Liver (tissue), 3 donors: ENCODE measurements at regions not wholly inside any gene's neighbourhood (a gene's known extent, or its start where the extent isn't known, plus 50 kb on each side); places are given as distances from the start of the nearest gene placed in this dataset.

Source experiments
- ATF3 ChIP-seq: IDR thresholded peaks from 2 replicates; pipeline ENCODE4 v1.6.1; 2016; ENCODE audit warnings: antibody characterized with exemption
- CTCF ChIP-seq: fragments of 150-350 bp; IDR thresholded peaks from 2 replicates; pipeline ENCODE4 v1.5.1; 2017; ENCODE audit warnings: improper control_type of control experiment, low read depth, low read length; ENCODE audit not compliant: missing input control
- GABPA ChIP-seq, 2 donors: IDR thresholded peaks in 1 of 2; conservative IDR thresholded peaks in 1 of 2; 2 replicates each; pipeline ENCODE4 v1.6.1; 2016; ENCODE audit warnings: antibody characterized with exemption in 2 of 2, mild to moderate bottlenecking in 1 of 2, moderate library complexity in 1 of 2
- HNF4G ChIP-seq: IDR thresholded peaks from 2 replicates; pipeline ENCODE4 v1.6.1; 2016; ENCODE audit warnings: antibody characterized with exemption
- JUND ChIP-seq, 2 donors: IDR thresholded peaks; 2 replicates each; pipeline ENCODE4 v1.6.1; 2016; ENCODE audit warnings: antibody characterized with exemption in 2 of 2
- RAD21 ChIP-seq, 2 donors: IDR thresholded peaks; 2 replicates each; pipeline ENCODE4 v1.6.1; 2016; ENCODE audit warnings: antibody characterized with exemption in 2 of 2, mild to moderate bottlenecking in 2 of 2
- RXRA ChIP-seq, 2 donors: IDR thresholded peaks; 2 replicates each; pipeline ENCODE4 v1.6.1; 2017 to 2018; ENCODE audit warnings: antibody characterized with exemption in 2 of 2, mild to moderate bottlenecking in 1 of 2
- SP1 ChIP-seq: IDR thresholded peaks from 2 replicates; pipeline ENCODE4 v1.6.1; 2018; ENCODE audit warnings: antibody characterized with exemption, mild to moderate bottlenecking
- TAF1 ChIP-seq: conservative IDR thresholded peaks from 2 replicates; pipeline ENCODE4 v1.6.1; 2016; ENCODE audit warnings: antibody characterized with exemption, mild to moderate bottlenecking
- YY1 ChIP-seq: IDR thresholded peaks from 2 replicates; pipeline ENCODE4 v1.6.1; 2016; ENCODE audit warnings: antibody characterized with exemption, mild to moderate bottlenecking
- ZBTB33 ChIP-seq: IDR thresholded peaks from 2 replicates; pipeline ENCODE4 v1.6.1; 2016; ENCODE audit warnings: antibody characterized with exemption
- TF ChIP-seq, protein P1 (sequence below): IDR thresholded peaks from 2 replicates; pipeline ENCODE4 v1.6.1; 2016; ENCODE audit warnings: antibody characterized with exemption, mild to moderate bottlenecking
- TF ChIP-seq, protein P2 (sequence below): IDR thresholded peaks from 2 replicates; pipeline ENCODE4 v1.6.1; 2016; ENCODE audit warnings: antibody characterized with exemption
- donor health status: healthy.
- donor health status: healthy.

GRCh38 chr5:91777671-91778070 lies 394.6 kb upstream of the ARRDC3 start:
- TF ChIP-seq CTCF (no peak), TAF1 (no peak), YY1 (no peak), JUND (IDR thresholded peaks at IDR 0.05) (no peak), GABPA (IDR thresholded peaks at IDR 0.05 in 1 of 2, conservative IDR thresholded peaks at IDR 0.05 in 1 of 2) (no peak), ZBTB33 (no peak), RAD21 (IDR thresholded peaks at IDR 0.05) (no peak), ATF3 (no peak), RXRA (IDR thresholded peaks at IDR 0.05) (no peak), SP1 (no peak), HNF4G (no peak)
- TF ChIP-seq, protein P1, sequence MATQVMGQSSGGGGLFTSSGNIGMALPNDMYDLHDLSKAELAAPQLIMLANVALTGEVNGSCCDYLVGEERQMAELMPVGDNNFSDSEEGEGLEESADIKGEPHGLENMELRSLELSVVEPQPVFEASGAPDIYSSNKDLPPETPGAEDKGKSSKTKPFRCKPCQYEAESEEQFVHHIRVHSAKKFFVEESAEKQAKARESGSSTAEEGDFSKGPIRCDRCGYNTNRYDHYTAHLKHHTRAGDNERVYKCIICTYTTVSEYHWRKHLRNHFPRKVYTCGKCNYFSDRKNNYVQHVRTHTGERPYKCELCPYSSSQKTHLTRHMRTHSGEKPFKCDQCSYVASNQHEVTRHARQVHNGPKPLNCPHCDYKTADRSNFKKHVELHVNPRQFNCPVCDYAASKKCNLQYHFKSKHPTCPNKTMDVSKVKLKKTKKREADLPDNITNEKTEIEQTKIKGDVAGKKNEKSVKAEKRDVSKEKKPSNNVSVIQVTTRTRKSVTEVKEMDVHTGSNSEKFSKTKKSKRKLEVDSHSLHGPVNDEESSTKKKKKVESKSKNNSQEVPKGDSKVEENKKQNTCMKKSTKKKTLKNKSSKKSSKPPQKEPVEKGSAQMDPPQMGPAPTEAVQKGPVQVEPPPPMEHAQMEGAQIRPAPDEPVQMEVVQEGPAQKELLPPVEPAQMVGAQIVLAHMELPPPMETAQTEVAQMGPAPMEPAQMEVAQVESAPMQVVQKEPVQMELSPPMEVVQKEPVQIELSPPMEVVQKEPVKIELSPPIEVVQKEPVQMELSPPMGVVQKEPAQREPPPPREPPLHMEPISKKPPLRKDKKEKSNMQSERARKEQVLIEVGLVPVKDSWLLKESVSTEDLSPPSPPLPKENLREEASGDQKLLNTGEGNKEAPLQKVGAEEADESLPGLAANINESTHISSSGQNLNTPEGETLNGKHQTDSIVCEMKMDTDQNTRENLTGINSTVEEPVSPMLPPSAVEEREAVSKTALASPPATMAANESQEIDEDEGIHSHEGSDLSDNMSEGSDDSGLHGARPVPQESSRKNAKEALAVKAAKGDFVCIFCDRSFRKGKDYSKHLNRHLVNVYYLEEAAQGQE, result no peak
- TF ChIP-seq, protein P2, sequence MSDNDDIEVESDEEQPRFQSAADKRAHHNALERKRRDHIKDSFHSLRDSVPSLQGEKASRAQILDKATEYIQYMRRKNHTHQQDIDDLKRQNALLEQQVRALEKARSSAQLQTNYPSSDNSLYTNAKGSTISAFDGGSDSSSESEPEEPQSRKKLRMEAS, result no peak
